ENCODE measurements at regions not wholly inside any gene's neighbourhood (a gene's known extent, or its start where the extent isn't known, plus 50 kb on each side); places are given as distances from the start of the nearest gene placed in this dataset.

- no peak for TF ChIP-seq CTCF (IDR thresholded peaks at IDR 0.05)
- no peak for TF ChIP-seq POLR2A (IDR thresholded peaks at IDR 0.05)
Observed at GRCh38 chr5:176747670-176748072, 62.7 kb upstream of the UNC5A start.
